HG03064 (cell line): ENCODE measurements at regions not wholly inside any gene's neighbourhood (a gene's known extent, or its start where the extent isn't known, plus 50 kb on each side); places are given as distances from the start of the nearest gene placed in this dataset.

Experiments used
- ATAC-seq: cut with Tn5 transposase; IDR thresholded peaks from one replicate; pipeline ENCODE4 v1.9.1; 2021; ENCODE audit warnings: low read depth; ENCODE audit not compliant: unreplicated experiment

- ATAC-seq: no peak
Observed at GRCh38 chr4:20062054-20062453, 189.7 kb upstream of the SLIT2 start.

- ATAC-seq: no peak
Observed at GRCh38 chr4:20050768-20051167, 200.9 kb upstream of the SLIT2 start.

- ATAC-seq: no peak
Observed at GRCh38 chr4:20049889-20050288, 201.8 kb upstream of the SLIT2 start.

GRCh38 chr4:20046931-20047677 lies 204.6 kb upstream of the SLIT2 start:
- no peak for ATAC-seq

- no peak for ATAC-seq
Observed at GRCh38 chr4:20046179-20046578, 205.5 kb upstream of the SLIT2 start.

- ATAC-seq: no peak
Observed at GRCh38 chr4:20044966-20045365, 206.7 kb upstream of the SLIT2 start.

- ATAC-seq: no peak
Observed at GRCh38 chr4:20044502-20044911, 207.2 kb upstream of the SLIT2 start.

- ATAC-seq: no peak
Observed at GRCh38 chr4:20043991-20044390, 207.7 kb upstream of the SLIT2 start.

GRCh38 chr4:20042769-20043168 lies 208.9 kb upstream of the SLIT2 start:
- no peak for ATAC-seq

- no peak for ATAC-seq
Observed at GRCh38 chr4:20041839-20042407, 209.8 kb upstream of the SLIT2 start.

GRCh38 chr4:20037745-20038144 lies 214.0 kb upstream of the SLIT2 start:
- ATAC-seq: no peak

GRCh38 chr4:20030108-20030507 lies 221.6 kb upstream of the SLIT2 start:
- no peak for ATAC-seq

GRCh38 chr4:20028645-20029044 lies 223.1 kb upstream of the SLIT2 start:
- no peak for ATAC-seq

- no peak for ATAC-seq
Observed at GRCh38 chr4:20026456-20026855, 225.2 kb upstream of the SLIT2 start.

GRCh38 chr4:20022471-20022870 lies 229.2 kb upstream of the SLIT2 start:
- no peak for ATAC-seq

GRCh38 chr4:20020056-20020455 lies 231.6 kb upstream of the SLIT2 start:
- no peak for ATAC-seq

GRCh38 chr4:20019310-20020015 lies 232.2 kb upstream of the SLIT2 start:
- no peak for ATAC-seq

GRCh38 chr4:20017777-20018115 lies 234.0 kb upstream of the SLIT2 start:
- ATAC-seq: no peak

- ATAC-seq: no peak
Observed at GRCh38 chr4:20017070-20017776, 234.5 kb upstream of the SLIT2 start.

- ATAC-seq: no peak
Observed at GRCh38 chr4:20015636-20016224, 236.0 kb upstream of the SLIT2 start.
